Body of pancreas (tissue), 4 donors: ENCODE measurements at regions not wholly inside any gene's neighbourhood (a gene's known extent, or its start where the extent isn't known, plus 50 kb on each side); places are given as distances from the start of the nearest gene placed in this dataset.

Experiments used
- CTCF ChIP-seq, 7 experiments: fragments of 450-650 bp in 4 of 7; fragments of 200-600 bp in 3 of 7; sonication (generic) in 3 of 7; IDR thresholded peaks; one replicate each; pipeline ENCODE4 v1.5.1; 2016 to 2019; ENCODE audit warnings: antibody characterized with exemption in 7 of 7
- POLR2A ChIP-seq, 3 donors: fragments of 450-650 bp; IDR thresholded peaks; one replicate each; pipeline ENCODE4 v1.6.1; 2016; ENCODE audit warnings: antibody characterized with exemption in 3 of 3, mild to moderate bottlenecking in 2 of 3

GRCh38 chr3:117217355-117217754 is 507.8 kb downstream of the TUSC7 start:
- TF ChIP-seq CTCF (IDR thresholded peaks at IDR 0.05) (no peak), POLR2A (IDR thresholded peaks at IDR 0.05) (no peak)
